AG04450 (cell line): ENCODE measurements at regions not wholly inside any gene's neighbourhood (a gene's known extent, or its start where the extent isn't known, plus 50 kb on each side); places are given as distances from the start of the nearest gene placed in this dataset.

Experiments
- CTCF ChIA-PET: fragments of 300-600, 350-600 bp; formaldehyde crosslinking; extraction: SDS; loops from one replicate; lab custom pipeline; 2022; ENCODE audit warnings: antibody characterized with exemption, inconsistent platforms; lab: Charles Lee
- POLR2A ChIA-PET: fragments of 350-600 bp; formaldehyde crosslinking; extraction: SDS; loops from one replicate; lab custom pipeline; 2021; ENCODE audit warnings: antibody characterized with exemption, inconsistent platforms; lab: Yijun Ruan, JAX
- DNase-seq: peaks from one replicate; pipeline ENCODE4 v3.0.0-alpha.2; 2011; ENCODE audit warnings: low read depth, low spot score
- H3K27ac ChIP-seq: one replicate; pipeline ENCODE4 v1.5.1; 2012; ENCODE audit warnings: low read depth, low read length, control low read depth
- H3K27me3 ChIP-seq: one replicate; pipeline ENCODE4 v1.6.0; 2012; ENCODE audit warnings: low read length; ENCODE audit not compliant: control insufficient read depth, insufficient read depth
- H3K4me3 ChIP-seq: 2 replicates; pipeline ENCODE4 v1.5.1; 2011; ENCODE audit warnings: mild to moderate bottlenecking, low read depth, low read length, control low read depth
- H3K9me3 ChIP-seq: 2 replicates; pipeline ENCODE4 v1.5.1; 2012; ENCODE audit warnings: low read length; ENCODE audit not compliant: control insufficient read depth, insufficient read depth
- CTCF ChIP-seq: IDR thresholded peaks from 2 replicates; pipeline ENCODE4 v1.5.1; 2011; ENCODE audit warnings: low read depth, low read length, control low read depth, inconsistent platforms

DNA sequence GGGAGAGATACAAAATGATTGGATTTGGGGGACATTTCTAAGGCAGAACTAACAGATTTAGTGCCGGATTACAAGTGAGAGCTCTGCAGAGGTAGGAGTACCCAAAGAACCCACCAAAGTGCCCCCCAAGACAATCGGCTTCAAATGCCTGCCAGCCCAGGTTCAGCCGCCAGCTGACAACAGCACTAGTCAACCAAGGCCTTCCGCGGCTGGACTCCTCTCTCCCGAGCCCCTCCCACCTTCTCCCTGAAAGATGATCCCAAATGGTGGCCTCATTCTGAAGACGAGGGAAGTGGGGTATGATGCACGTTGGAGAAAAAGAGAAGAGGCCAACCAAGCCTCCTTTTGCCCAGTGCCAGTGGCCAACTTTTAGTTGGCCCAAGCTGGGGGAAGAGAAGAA lies 210.4 kb upstream of the SLC30A5 start:
- TF ChIP-seq CTCF, result no peak
- no peaks in the 10 kb centered on the region for H3K9me3 ChIP-seq
- ChIA-PET POLR2A (no interaction called here), CTCF (no interaction called here)
- DNase-seq, result no peak
- no peak overlapping the region for H3K4me3 ChIP-seq
- H3K27ac ChIP-seq, result no peak overlapping the region
- H3K27me3 ChIP-seq, result no peaks in the 10 kb centered on the region

- DNase-seq, result no peak
- no peak overlapping the region for H3K4me3 ChIP-seq
- ChIA-PET POLR2A (no interaction called here), CTCF (interaction anchor here (0.7 kb wide), 1 partner anchor 10 kb away, joined by 4 read pairs; no protein-coding TSS in a partner anchor)
- no peak overlapping the region for H3K27ac ChIP-seq
- TF ChIP-seq CTCF, result no peak
- no peaks in the 10 kb centered on the region for H3K9me3 ChIP-seq
- H3K27me3 ChIP-seq, result no peaks in the 10 kb centered on the region
Measured at GRCh38 chr5:68884144-68884754, 209.6 kb upstream of the SLC30A5 start.

GRCh38 chr5:68884883-68885282 lies 208.9 kb upstream of the SLC30A5 start:
- Histone ChIP-seq H3K27me3 (no peaks in the 10 kb centered on the region), H3K4me3 (no peak overlapping the region), H3K27ac (no peak overlapping the region), H3K9me3 (no peaks in the 10 kb centered on the region)
- DNase-seq, result no peak
- peak; percentile 21; the same call in 1 of the 2 replicates for TF ChIP-seq CTCF
- ChIA-PET CTCF (no interaction called here), POLR2A (no interaction called here)

DNA sequence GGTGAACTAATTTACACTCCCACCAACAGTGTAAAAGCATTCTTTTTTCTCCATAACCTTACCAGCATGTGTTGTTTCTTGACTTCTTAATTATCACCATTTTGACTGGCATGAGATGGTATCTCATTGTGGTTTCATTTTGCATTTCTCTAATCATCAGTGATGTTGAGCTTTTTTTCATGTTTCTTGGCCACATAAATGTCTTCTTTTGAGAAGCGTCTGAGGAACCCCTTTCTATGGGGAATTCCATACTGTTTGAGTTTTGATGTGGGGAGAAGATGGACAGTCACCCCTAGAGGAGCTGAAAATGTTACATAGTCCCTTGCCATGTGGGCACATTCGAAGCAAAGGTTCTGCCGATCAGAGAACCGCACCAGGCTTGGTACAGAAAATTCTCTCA lies 207.0 kb upstream of the SLC30A5 start:
- ChIA-PET POLR2A (no interaction called here), CTCF (no interaction called here)
- H3K27me3 ChIP-seq, result no peaks in the 10 kb centered on the region
- TF ChIP-seq CTCF, result no peak
- DNase-seq, result no peak
- H3K9me3 ChIP-seq, result no peaks in the 10 kb centered on the region
- H3K27ac ChIP-seq, result no peak overlapping the region
- no peak overlapping the region for H3K4me3 ChIP-seq

- Histone ChIP-seq H3K27ac (no peak overlapping the region), H3K4me3 (no peak overlapping the region), H3K9me3 (no peaks in the 10 kb centered on the region), H3K27me3 (no peaks in the 10 kb centered on the region)
- DNase-seq, result no peak
- POLR2A ChIA-PET, result no interaction called here
- TF ChIP-seq CTCF, result no peak
- CTCF ChIA-PET, result no interaction called here
Measured at GRCh38 chr5:68891718-68892117, 202.1 kb upstream of the SLC30A5 start.
